ENCODE measurements at regions not wholly inside any gene's neighbourhood (a gene's known extent, or its start where the extent isn't known, plus 50 kb on each side); places are given as distances from the start of the nearest gene placed in this dataset.

DNA sequence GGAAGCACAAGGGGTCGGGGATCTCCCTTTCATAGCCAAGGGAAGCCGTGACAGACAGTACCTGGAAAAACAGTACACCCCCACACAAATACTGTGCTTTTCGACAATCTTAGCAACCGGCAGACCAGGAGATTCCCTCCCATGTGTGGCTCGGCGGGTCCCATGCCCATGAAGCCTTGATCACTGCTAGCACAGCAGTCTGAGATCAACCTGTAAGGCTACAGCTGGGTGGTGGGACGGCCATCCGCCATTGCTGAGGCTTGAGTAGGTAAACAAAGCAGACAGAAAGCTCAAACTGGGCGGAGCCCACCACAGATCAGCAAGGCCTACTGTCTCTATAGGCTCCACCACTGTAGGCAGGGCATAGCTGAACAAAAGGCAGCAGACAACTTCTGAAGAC is 180.2 kb upstream of the SOX6 start:
- no peak for TF ChIP-seq EZH2 (IDR thresholded peaks at IDR 0.05; ENCODE audit: insufficient read depth, low read length)
- TF ChIP-seq, protein P1, sequence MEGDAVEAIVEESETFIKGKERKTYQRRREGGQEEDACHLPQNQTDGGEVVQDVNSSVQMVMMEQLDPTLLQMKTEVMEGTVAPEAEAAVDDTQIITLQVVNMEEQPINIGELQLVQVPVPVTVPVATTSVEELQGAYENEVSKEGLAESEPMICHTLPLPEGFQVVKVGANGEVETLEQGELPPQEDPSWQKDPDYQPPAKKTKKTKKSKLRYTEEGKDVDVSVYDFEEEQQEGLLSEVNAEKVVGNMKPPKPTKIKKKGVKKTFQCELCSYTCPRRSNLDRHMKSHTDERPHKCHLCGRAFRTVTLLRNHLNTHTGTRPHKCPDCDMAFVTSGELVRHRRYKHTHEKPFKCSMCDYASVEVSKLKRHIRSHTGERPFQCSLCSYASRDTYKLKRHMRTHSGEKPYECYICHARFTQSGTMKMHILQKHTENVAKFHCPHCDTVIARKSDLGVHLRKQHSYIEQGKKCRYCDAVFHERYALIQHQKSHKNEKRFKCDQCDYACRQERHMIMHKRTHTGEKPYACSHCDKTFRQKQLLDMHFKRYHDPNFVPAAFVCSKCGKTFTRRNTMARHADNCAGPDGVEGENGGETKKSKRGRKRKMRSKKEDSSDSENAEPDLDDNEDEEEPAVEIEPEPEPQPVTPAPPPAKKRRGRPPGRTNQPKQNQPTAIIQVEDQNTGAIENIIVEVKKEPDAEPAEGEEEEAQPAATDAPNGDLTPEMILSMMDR (IDR thresholded peaks at IDR 0.05; ENCODE audit: insufficient read depth, low read depth, low read length): no peak

Measured in astrocyte (in vitro differentiated cells and primary cell).